CD4-positive, alpha-beta T cell (primary cell): ENCODE measurements at regions not wholly inside any gene's neighbourhood (a gene's known extent, or its start where the extent isn't known, plus 50 kb on each side); places are given as distances from the start of the nearest gene placed in this dataset.

ENCODE experiments used
- ATAC-seq: fragments of 200-7000 bp; cut with Tn5 transposase; one replicate; pipeline ENCODE4 v1.10.0; 2022; ENCODE audit warnings: mild to moderate bottlenecking; ENCODE audit not compliant: poor library complexity
- CTCF ChIA-PET: fragments of 350-600 bp; sonication (Branson Sonifier 250); formaldehyde crosslinking; loops from one replicate; lab custom pipeline; 2021; ENCODE audit warnings: antibody characterized with exemption, inconsistent platforms; lab: Charles Lee
- POLR2A ChIA-PET: fragments of 350-600 bp; sonication (Branson Sonifier 250); formaldehyde crosslinking; loops from one replicate; lab custom pipeline; 2021; ENCODE audit warnings: antibody characterized with exemption, inconsistent platforms; lab: Charles Lee
- DNase-seq, 14 experiments: peaks; one replicate each; pipeline ENCODE4 v3.0.0-alpha.2; 2013 to 2020; ENCODE audit warnings: mixed read lengths in 2 of 14
- H3K27ac ChIP-seq, 2 donors: one replicate each; pipeline versions ENCODE4 v1.5.1 to v1.7.0; 2013; ENCODE audit warnings: low read length in 2 of 2, low read depth in 1 of 2, mild to moderate bottlenecking in 1 of 2
- H3K27me3 ChIP-seq, 2 experiments: 1 replicate in 1 of 2; 2 replicates in 1 of 2; pipeline versions ENCODE4 v1.6.1 to v1.7.0; 2013; ENCODE audit warnings: low read length in 2 of 2, control low read depth in 1 of 2, mild to moderate bottlenecking in 1 of 2, moderate library complexity in 1 of 2; ENCODE audit not compliant: insufficient read depth in 2 of 2, control insufficient read depth in 1 of 2
- H3K36me3 ChIP-seq: one replicate; pipeline ENCODE4 v1.6.1; 2013; ENCODE audit warnings: low read length, control low read depth; ENCODE audit not compliant: insufficient read depth
- H3K4me1 ChIP-seq: one replicate; pipeline ENCODE4 v1.6.1; 2013; ENCODE audit warnings: low read length, control low read depth; ENCODE audit not compliant: insufficient read depth
- H3K4me3 ChIP-seq: one replicate; pipeline ENCODE4 v1.5.1; 2013; ENCODE audit warnings: mild to moderate bottlenecking, low read length, moderate library complexity
- H3K9me3 ChIP-seq, 2 experiments: 1 replicate in 1 of 2; 2 replicates in 1 of 2; pipeline versions ENCODE4 v1.6.1 to v1.7.0; 2013; ENCODE audit warnings: low read length in 2 of 2, mild to moderate bottlenecking in 2 of 2, control low read depth in 1 of 2, moderate library complexity in 1 of 2; ENCODE audit not compliant: control insufficient read depth in 1 of 2, insufficient read depth in 1 of 2
- H3K27ac Mint-ChIP-seq: one replicate; pipeline ENCODE4 v1.8.0; 2020; ENCODE audit warnings: mixed read lengths
- H3K27me3 Mint-ChIP-seq: one replicate; pipeline ENCODE4 v1.8.0; 2021; ENCODE audit warnings: mixed read lengths
- H3K36me3 Mint-ChIP-seq: one replicate; pipeline ENCODE4 v1.8.0; 2021; ENCODE audit warnings: low read depth, mixed read lengths
- H3K4me1 Mint-ChIP-seq: one replicate; pipeline ENCODE4 v1.8.0; 2021; ENCODE audit warnings: low read depth, mixed read lengths
- H3K4me3 Mint-ChIP-seq: one replicate; pipeline ENCODE4 v1.8.0; 2020; ENCODE audit warnings: mild to moderate bottlenecking, mixed read lengths
- H3K9me3 Mint-ChIP-seq: one replicate; pipeline ENCODE4 v1.8.0; 2020; ENCODE audit warnings: mixed read lengths
- intact Hi-C, 2 experiments: fragments of 100-400 bp; cut with DNase I in 1 of 2; cut with micrococcal nuclease in 1 of 2; formaldehyde crosslinking; loops; one replicate each; pipeline versions ENCODE4 v1.15.1 to v1.9.0; 2023 to 2025; cut with DNase I, micrococcal nuclease
- TF ChIP-seq, protein P1 (sequence below): fragments of 200-600 bp; IDR thresholded peaks from one replicate; pipeline ENCODE4 v1.8.0; 2022; ENCODE audit warnings: antibody characterized with exemption, mild to moderate bottlenecking

DNA sequence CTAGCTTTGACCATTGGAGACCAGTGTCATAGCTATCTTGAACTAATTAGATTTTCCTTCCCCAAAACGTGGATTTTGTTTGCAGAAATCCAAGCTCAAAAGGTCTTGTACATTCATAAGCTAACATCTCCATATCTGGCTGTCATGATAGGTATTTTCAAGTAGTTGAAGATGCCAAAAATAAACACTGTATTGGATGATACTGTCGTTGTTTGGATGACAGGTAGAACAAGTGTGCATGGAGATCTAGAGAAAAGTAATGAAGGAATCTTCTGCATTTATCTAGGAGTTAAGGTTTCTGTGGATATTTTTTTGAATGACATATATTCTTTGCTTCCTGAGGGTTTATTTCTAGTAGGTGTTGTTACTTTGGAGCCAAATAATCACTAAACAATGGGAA, 1696.1 kb downstream of the SI start:
- Mint-ChIP-seq H3K36me3 (no peaks in the 10 kb centered on the region), H3K27me3 (no peaks in the 10 kb centered on the region), H3K4me3 (no peak overlapping the region), H3K27ac (no peak overlapping the region), H3K4me1 (no peaks in the 10 kb centered on the region), H3K9me3 (no peaks in the 10 kb centered on the region)
- intact Hi-C loops = no loop called here
- ATAC-seq (no peak), DNase-seq (no peak)
- H3K9me3 ChIP-seq = peaks cover 0 to 4% of the 10 kb centered on the region in 2 experiments
- H3K4me1 ChIP-seq = no peaks in the 10 kb centered on the region
- no peak overlapping the region for H3K27ac ChIP-seq
- ChIA-PET POLR2A (no interaction called here), CTCF (no interaction called here)
- no peaks in the 10 kb centered on the region for H3K27me3 ChIP-seq
- H3K4me3 ChIP-seq = no peak overlapping the region
- TF ChIP-seq, protein P1, sequence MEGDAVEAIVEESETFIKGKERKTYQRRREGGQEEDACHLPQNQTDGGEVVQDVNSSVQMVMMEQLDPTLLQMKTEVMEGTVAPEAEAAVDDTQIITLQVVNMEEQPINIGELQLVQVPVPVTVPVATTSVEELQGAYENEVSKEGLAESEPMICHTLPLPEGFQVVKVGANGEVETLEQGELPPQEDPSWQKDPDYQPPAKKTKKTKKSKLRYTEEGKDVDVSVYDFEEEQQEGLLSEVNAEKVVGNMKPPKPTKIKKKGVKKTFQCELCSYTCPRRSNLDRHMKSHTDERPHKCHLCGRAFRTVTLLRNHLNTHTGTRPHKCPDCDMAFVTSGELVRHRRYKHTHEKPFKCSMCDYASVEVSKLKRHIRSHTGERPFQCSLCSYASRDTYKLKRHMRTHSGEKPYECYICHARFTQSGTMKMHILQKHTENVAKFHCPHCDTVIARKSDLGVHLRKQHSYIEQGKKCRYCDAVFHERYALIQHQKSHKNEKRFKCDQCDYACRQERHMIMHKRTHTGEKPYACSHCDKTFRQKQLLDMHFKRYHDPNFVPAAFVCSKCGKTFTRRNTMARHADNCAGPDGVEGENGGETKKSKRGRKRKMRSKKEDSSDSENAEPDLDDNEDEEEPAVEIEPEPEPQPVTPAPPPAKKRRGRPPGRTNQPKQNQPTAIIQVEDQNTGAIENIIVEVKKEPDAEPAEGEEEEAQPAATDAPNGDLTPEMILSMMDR = no peak
- no peaks in the 10 kb centered on the region for H3K36me3 ChIP-seq

DNA sequence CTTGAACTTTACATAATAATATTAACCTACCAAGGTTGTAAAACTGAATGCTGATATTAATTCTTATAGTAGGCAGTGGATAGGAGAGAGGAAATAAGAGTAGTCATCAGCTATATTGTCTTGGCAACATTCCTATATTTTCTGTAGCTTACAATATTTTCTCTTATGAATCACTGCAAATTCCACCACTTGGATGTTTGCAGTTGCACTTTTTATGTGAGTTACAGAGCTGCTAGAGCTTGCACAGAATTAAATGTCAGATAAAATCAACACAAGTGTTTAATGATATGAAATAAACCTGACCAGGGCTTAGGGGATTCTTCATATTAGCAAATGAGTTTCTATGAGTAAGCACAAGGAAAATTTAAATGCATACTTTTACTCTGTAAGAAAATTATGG, 1710.1 kb downstream of the SI start:
- no peak for ATAC-seq
- H3K4me1 Mint-ChIP-seq = no peaks in the 10 kb centered on the region
- no peaks in the 10 kb centered on the region for H3K36me3 ChIP-seq
- TF ChIP-seq, protein P1 = no peak
- CTCF ChIA-PET = no interaction called here
- no peaks in the 10 kb centered on the region for H3K27me3 Mint-ChIP-seq
- H3K27ac ChIP-seq = no peak overlapping the region
- no peak for DNase-seq
- H3K4me3 Mint-ChIP-seq = no peak overlapping the region
- H3K4me1 ChIP-seq = no peaks in the 10 kb centered on the region
- peaks cover 0 to 4% of the 10 kb centered on the region in 2 experiments for H3K9me3 ChIP-seq
- no peaks in the 10 kb centered on the region for H3K27me3 ChIP-seq
- no peaks in the 10 kb centered on the region for H3K36me3 Mint-ChIP-seq
- H3K27ac Mint-ChIP-seq = no peak overlapping the region
- H3K4me3 ChIP-seq = no peak overlapping the region
- peaks cover 15% of the 10 kb centered on the region for H3K9me3 Mint-ChIP-seq
- POLR2A ChIA-PET = no interaction called here
- intact Hi-C loops = no loop called here

- H3K27ac Mint-ChIP-seq = no peak overlapping the region
- H3K4me1 ChIP-seq = no peaks in the 10 kb centered on the region
- ATAC-seq (no peak), DNase-seq (no peak)
- no peak overlapping the region for H3K27ac ChIP-seq
- H3K4me3 Mint-ChIP-seq = no peak overlapping the region
- H3K27me3 Mint-ChIP-seq = no peaks in the 10 kb centered on the region
- no peaks in the 10 kb centered on the region for H3K27me3 ChIP-seq
- H3K4me3 ChIP-seq = no peak overlapping the region
- peaks cover 0 to 8% of the 10 kb centered on the region in 2 experiments for H3K9me3 ChIP-seq
- no peaks in the 10 kb centered on the region for H3K4me1 Mint-ChIP-seq
- H3K9me3 Mint-ChIP-seq = peaks cover 12% of the 10 kb centered on the region
- no peaks in the 10 kb centered on the region for H3K36me3 ChIP-seq
- POLR2A ChIA-PET = interaction anchor here (0.6 kb wide), 1 partner anchor 187 kb away, joined by 3 read pairs; no protein-coding TSS in a partner anchor
- TF ChIP-seq, protein P1 = no peak
- CTCF ChIA-PET = interaction anchor here (1.9 kb wide), 1 partner anchor 9 kb away, joined by 4 read pairs; no protein-coding TSS in a partner anchor
- intact Hi-C loops = no loop called here
- no peaks in the 10 kb centered on the region for H3K36me3 Mint-ChIP-seq
These were observed 1713.6 kb downstream of the SI start for GRCh38 chr3:163364717-163365116.
